HG02840 (cell line): ENCODE measurements at regions not wholly inside any gene's neighbourhood (a gene's known extent, or its start where the extent isn't known, plus 50 kb on each side); places are given as distances from the start of the nearest gene placed in this dataset.

Experiments used
- ATAC-seq: cut with Tn5 transposase; IDR thresholded peaks from one replicate; pipeline ENCODE4 v1.9.1; 2021; ENCODE audit warnings: mild to moderate bottlenecking, moderate library complexity, moderate number of reproducible peaks; ENCODE audit not compliant: unreplicated experiment, low FRiP score

- no peak for ATAC-seq
Observed at GRCh38 chr11:19391026-19391425, 150.3 kb upstream of the E2F8 start.

GRCh38 chr11:19389787-19390303, 149.1 kb upstream of the E2F8 start:
- no peak for ATAC-seq

- ATAC-seq = no peak
Observed at GRCh38 chr11:19382131-19382611, 141.4 kb upstream of the E2F8 start.

GRCh38 chr11:19380375-19380774, 139.6 kb upstream of the E2F8 start:
- ATAC-seq = no peak

- no peak for ATAC-seq
Observed at GRCh38 chr11:19379465-19379864, 138.7 kb upstream of the E2F8 start.

- ATAC-seq = no peak
Observed at GRCh38 chr11:19378814-19379213, 138.1 kb upstream of the E2F8 start.

- no peak for ATAC-seq
Observed at GRCh38 chr11:19377881-19378280, 137.1 kb upstream of the E2F8 start.

GRCh38 chr11:19375440-19375839, 134.7 kb upstream of the E2F8 start:
- ATAC-seq = no peak

GRCh38 chr11:19374151-19374569, 133.4 kb upstream of the E2F8 start:
- no peak for ATAC-seq

- no peak for ATAC-seq
Observed at GRCh38 chr11:19372381-19372780, 131.6 kb upstream of the E2F8 start.

GRCh38 chr11:19370100-19370861, 129.5 kb upstream of the E2F8 start:
- no peak for ATAC-seq

- no peak for ATAC-seq
Observed at GRCh38 chr11:19368726-19369375, 128.1 kb upstream of the E2F8 start.

- ATAC-seq = no peak
Observed at GRCh38 chr11:19366992-19367709, 126.4 kb upstream of the E2F8 start.

- ATAC-seq = no peak
Observed at GRCh38 chr11:19365743-19366410, 125.1 kb upstream of the E2F8 start.

- no peak for ATAC-seq
Observed at GRCh38 chr11:19359221-19360000, 118.7 kb upstream of the E2F8 start.

- no peak for ATAC-seq
Observed at GRCh38 chr11:19357943-19358342, 117.2 kb upstream of the E2F8 start.

GRCh38 chr11:19355601-19356000, 114.9 kb upstream of the E2F8 start:
- no peak for ATAC-seq

- ATAC-seq = no peak
Observed at GRCh38 chr11:19353287-19353850, 112.6 kb upstream of the E2F8 start.

GRCh38 chr11:19352771-19353160, 112.0 kb upstream of the E2F8 start:
- ATAC-seq = no peak
